GM18951 (cell line): ENCODE measurements at regions not wholly inside any gene's neighbourhood (a gene's known extent, or its start where the extent isn't known, plus 50 kb on each side); places are given as distances from the start of the nearest gene placed in this dataset.
"Not testable (repeated sequence)": the region's sequence is repeated elsewhere in the genome, so short reads cannot be mapped to it uniquely, and the experiment has no call there.

Experiments used
- POLR2A ChIP-seq: IDR thresholded peaks from 4 replicates; pipeline ENCODE4 v1.6.1; 2011; ENCODE audit warnings: mild to moderate bottlenecking; ENCODE audit not compliant: insufficient read length, insufficient read depth; ENCODE audit errors: extremely low read depth
- in situ Hi-C: fragments of 300-500 bp; cut with MboI; formaldehyde crosslinking; loops from one replicate; pipeline ENCODE4 v1.12.0; 2022; ENCODE audit warnings: low sequenced_read_pairs, mixed read lengths, inconsistent platforms; ENCODE audit not compliant: unreplicated experiment

GRCh38 chr22:11253000-11253511 is 4274.9 kb upstream of the OR11H1 start:
- no peak for TF ChIP-seq POLR2A
- in situ Hi-C loops = no loop called here

DNA sequence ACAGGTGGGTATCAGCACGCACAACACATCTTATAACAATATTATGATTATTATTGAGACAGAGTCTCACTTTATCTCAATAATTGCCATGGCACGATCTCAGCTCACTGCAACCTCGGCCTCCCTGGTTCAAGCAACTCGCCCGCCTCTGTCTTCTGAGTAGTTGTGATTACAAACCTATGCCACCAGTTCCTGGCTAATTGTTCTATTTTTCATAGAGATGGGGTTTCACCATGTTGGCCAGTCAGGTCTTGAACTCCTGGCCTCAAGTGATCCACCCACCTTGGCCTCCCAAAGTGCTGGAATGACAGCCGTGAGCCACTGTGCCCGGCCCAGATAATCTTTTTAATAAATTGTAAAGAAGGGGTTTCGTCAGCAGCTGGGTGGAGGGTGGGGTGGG is 4257.0 kb upstream of the OR11H1 start:
- in situ Hi-C loops = not testable (repeated sequence)

DNA sequence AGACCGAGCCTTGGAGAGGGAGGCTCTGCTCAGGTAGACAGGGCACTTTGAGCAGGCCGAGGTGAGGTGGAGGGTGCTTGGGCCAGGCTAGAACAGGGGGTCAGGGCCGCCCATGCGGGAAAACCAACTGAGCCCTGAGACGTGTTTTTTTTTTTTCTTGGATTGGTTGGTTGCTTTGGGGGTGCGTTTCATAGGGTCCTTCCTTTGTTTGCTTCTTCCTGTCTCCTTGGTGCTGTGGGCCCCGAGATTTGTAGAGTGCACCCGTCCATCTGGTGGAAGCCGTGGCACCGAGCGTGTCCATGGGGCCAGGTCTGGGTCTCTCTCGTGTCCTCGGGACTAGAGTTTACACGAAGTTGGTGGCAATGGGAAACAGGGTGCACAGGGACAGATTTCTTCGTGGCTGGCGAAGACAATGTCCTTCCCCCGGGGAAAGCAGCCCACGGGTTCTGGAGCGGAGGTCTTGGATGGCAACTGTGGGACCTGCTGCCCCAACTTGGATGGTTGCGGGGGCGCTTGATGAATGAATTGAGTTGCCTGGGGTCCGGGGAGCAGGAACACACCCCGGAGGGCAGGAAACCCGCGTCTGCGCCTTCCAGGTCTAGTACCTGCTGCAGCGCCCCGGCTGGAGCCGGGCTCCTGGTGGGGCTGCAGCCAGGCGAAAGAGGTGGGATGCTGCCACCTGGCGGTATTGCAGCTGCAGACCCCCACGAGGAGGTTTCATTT is 4242.7 kb upstream of the OR11H1 start:
- in situ Hi-C loops = not testable (repeated sequence)

DNA sequence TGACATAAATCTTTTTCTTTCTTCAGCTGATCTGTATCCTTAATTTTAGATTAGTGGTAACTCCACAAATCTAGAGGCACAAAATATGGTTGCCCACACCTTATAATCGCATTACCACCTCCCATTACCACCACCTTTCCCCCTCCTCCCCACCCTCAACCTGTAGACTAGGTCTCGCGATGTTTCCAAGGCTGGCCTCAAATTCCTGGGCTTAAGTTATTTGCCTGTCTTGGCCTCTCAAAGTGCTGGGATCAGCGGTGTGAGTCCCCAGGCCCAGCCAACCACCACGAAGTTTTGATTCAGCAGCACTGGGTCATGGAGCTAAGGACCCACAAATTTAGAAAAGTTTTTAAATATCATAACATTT is 4242.2 kb upstream of the OR11H1 start:
- in situ Hi-C loops = not testable (repeated sequence)

DNA sequence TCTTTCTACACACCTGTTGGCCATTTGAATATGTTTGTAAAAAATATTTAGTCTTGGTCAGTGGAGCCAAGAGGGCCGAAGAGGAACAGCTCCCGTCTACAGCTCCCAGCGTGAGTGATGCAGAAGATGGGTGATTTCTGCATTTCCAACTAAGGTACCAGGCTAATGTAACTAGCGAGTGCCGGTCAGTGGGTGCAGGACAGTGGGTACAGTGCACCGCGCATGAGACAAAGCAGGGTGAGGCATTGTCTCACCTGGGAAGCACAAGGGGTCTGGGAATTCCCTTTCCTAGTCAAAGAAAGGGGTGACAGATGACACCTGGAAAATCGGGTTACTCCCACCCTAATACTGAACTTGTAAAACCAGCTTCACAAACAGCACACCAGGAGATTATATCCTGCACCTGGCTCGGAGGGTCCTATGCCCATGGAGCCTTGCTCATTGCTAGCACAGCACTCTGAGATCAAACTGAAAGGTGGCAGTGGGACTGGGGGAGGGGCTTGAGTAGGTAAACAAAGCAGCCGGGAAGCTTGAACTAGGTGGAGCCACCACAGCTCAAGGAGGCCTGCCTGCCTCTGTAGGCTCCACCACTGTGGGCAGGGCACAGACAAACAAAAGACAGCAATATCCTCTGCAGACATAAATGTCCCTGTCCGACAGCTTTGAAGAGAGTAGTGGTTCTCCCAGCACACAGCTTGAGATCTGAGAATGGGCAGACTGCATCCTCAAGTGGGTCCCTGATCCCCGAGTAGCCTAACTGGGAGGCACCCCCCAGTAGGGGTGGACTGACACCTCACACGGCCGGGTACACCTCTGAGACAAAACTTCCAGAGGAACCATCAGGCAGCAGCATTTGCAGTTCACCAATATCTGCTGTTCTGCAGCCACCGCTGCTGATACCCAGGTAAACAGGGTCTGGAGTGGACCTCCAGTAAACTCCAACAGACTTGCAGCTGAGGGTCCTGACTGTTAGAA is 4239.5 kb upstream of the OR11H1 start:
- in situ Hi-C loops = not testable (repeated sequence)

DNA sequence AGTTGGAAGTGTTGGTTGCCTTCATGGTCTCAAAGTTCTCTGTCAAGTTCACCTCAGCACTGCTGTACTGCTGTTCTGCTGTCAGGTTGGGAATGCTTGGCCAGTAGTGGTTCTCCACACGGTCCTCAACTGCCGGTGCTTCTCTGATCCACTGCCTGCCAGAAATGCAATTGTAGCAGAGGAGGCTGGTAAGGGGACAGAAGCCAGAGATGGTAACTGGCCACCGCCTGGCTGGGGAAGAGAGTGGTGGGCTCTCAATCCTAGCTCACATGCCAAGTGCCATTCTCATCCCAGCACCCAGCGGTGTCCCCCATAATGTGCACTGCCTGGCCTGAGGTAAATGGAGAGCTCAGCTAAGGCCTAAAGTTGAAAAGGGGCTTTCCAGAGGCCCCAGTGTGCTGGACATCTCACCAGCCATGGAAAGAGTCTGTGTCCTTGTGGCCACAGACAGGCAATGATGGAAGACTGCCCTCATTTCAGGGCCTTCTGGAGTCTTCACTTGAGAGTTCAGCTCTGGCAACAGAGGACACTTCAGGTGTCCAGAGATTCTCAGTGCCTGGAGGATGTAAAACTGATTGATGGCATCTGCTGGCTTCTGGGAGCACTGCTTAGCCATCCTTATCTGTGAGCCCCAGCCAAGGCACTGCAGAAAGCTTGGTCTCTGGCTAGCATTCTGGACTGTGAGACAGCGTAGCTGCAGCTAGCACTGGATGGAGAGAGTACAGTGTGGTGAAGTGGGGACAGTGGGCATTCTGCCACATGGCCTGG is 4229.7 kb upstream of the OR11H1 start:
- in situ Hi-C loops = not testable (repeated sequence)

GRCh38 chr22:11302427-11302826 is 4225.6 kb upstream of the OR11H1 start:
- in situ Hi-C loops = loop anchor here (25.0 kb wide), 1 partner anchor 260 kb away; no protein-coding TSS in a partner anchor

DNA sequence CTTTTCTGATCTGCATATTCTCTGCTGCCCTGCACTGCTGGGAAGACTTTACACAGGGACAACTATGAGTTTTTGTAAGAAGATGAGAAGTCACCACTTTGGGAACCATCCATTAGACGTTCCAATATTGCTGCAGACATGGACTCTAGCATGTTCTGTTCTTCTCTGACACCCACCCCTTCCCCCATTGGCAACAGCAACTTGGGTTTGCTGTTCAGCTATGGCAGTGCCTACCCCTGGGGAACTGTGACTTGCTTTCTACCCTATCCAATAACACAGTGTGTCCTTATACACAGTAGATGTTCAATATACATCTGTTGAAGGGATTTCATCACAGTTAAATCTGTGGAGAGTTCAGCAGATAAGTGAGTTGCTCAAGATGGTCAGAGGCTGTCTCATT is 4225.1 kb upstream of the OR11H1 start:
- in situ Hi-C loops = loop anchor here (25.0 kb wide), 1 partner anchor 259 kb away; no protein-coding TSS in a partner anchor

- in situ Hi-C loops = loop anchor here (25.0 kb wide), 1 partner anchor 257 kb away; no protein-coding TSS in a partner anchor
These were observed 4222.8 kb upstream of the OR11H1 start for GRCh38 chr22:11305179-11305578.

- in situ Hi-C loops = loop anchor here (25.0 kb wide), 1 partner anchor 255 kb away; no protein-coding TSS in a partner anchor
These were observed 4221.0 kb upstream of the OR11H1 start for GRCh38 chr22:11306933-11307518.

- TF ChIP-seq POLR2A = no peak
- in situ Hi-C loops = loop anchor here (25.0 kb wide), 1 partner anchor 254 kb away; no protein-coding TSS in a partner anchor
These were observed 4220.0 kb upstream of the OR11H1 start for GRCh38 chr22:11307998-11308397.

DNA sequence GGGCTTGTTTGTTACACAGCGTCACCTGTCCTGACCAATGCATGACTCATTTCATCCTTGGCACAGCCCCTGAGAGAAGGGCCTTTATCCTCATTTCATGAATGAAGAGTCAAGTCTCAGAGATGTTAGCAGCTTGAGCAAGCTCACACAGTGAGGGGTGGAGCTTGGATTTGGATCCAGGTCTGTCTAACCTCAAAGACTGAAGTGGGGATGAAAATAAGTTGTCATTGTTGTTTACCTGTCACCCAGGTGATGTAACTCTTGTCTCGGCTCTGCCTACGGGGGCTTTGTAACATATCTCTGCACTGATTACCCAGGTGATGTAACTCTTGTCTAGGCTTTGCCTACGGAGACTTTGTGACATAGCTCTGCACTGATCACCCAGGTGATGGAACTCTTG is 4218.2 kb upstream of the OR11H1 start:
- in situ Hi-C loops = loop anchor here (25.0 kb wide), 1 partner anchor 253 kb away; no protein-coding TSS in a partner anchor

DNA sequence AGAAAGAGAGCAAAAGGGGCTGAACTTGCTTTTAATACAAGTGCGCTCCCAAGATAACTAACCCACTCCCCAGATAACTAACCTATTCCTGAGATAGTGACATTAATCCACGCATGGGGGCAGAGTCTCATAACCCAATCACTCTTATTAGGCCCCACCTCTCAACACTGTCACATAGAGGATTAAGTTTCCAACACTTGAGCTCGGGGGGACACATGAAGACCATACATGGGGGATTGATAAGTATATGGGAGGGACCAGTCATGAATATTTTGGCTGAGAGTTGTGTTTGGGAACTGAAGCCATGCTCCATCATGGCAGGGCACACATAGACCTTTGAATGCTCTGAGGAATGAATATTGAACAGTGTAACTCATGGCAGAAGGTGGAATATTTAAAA is 4217.3 kb upstream of the OR11H1 start:
- in situ Hi-C loops = loop anchor here (25.0 kb wide), 1 partner anchor 252 kb away; no protein-coding TSS in a partner anchor

- in situ Hi-C loops = loop anchor here (25.0 kb wide), 1 partner anchor 250 kb away; no protein-coding TSS in a partner anchor
These were observed 4215.4 kb upstream of the OR11H1 start for GRCh38 chr22:11312640-11313039.

GRCh38 chr22:11313040-11313759 is 4214.8 kb upstream of the OR11H1 start:
- in situ Hi-C loops = loop anchor here (25.0 kb wide), 1 partner anchor 249 kb away; no protein-coding TSS in a partner anchor

DNA sequence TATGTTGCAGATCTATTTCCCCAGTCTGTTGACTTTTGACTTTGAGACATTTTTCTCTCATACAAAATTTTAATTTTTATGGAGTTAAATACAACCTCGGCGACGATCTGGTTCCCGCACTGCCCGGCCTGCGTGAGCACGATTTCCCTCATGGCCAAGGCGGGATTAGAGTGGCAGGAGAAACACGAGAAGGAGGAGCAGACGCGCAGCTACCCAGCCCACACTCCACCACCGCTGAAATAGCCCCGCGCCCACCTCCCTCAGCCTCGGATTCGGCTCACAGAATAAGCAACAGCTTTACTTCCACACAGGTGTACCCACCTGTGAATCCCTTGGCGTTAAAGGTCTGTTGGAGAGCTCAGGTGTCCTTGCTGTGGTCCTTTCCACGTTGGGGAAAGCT is 4209.4 kb upstream of the OR11H1 start:
- in situ Hi-C loops = loop anchor here (25.0 kb wide), 1 partner anchor 244 kb away; no protein-coding TSS in a partner anchor

- in situ Hi-C loops = loop anchor here (25.0 kb wide), 2 partner anchors 238 to 1313 kb away; no protein-coding TSS in a partner anchor
These were observed 4203.5 kb upstream of the OR11H1 start for GRCh38 chr22:11324439-11325037.
